HFF-Myc (cell line): ENCODE measurements at regions not wholly inside any gene's neighbourhood (a gene's known extent, or its start where the extent isn't known, plus 50 kb on each side); places are given as distances from the start of the nearest gene placed in this dataset.
"Not testable (repeated sequence)": the region's sequence is repeated elsewhere in the genome, so short reads cannot be mapped to it uniquely, and the experiment has no call there.

Source experiments
- DNase-seq: peaks from one replicate; pipeline ENCODE4 v3.0.0-alpha.2; 2011; ENCODE audit warnings: low read depth; ENCODE audit errors: extremely low read depth
- H3K4me3 ChIP-seq: replicated peaks from 2 replicates; pipeline ENCODE4 v1.5.1; 2011; ENCODE audit warnings: low read depth, mild to moderate bottlenecking, control low read depth, low read length
- CTCF ChIP-seq: IDR thresholded peaks from 2 replicates; pipeline ENCODE4 v1.5.1; 2012; ENCODE audit warnings: mild to moderate bottlenecking, low read depth, low read length, control low read depth; ENCODE audit errors: missing control alignments

- no peak for DNase-seq
- no peak for TF ChIP-seq CTCF
- H3K4me3 ChIP-seq: no peak overlapping the region
Measured at GRCh38 chr18:51490417-51490816, 292.9 kb upstream of the MEX3C start.

- no peak for TF ChIP-seq CTCF
- no peak overlapping the region for H3K4me3 ChIP-seq
- no peak for DNase-seq
Measured at GRCh38 chr18:51490860-51491259, 293.4 kb upstream of the MEX3C start.

GRCh38 chr18:51491678-51492372 lies 294.3 kb upstream of the MEX3C start:
- no peak overlapping the region for H3K4me3 ChIP-seq
- TF ChIP-seq CTCF: no peak
- no peak for DNase-seq

GRCh38 chr18:51498085-51498855 lies 300.8 kb upstream of the MEX3C start:
- TF ChIP-seq CTCF: no peak
- H3K4me3 ChIP-seq: no peak overlapping the region
- no peak for DNase-seq

GRCh38 chr18:51503351-51503750 lies 305.9 kb upstream of the MEX3C start:
- DNase-seq: no peak
- H3K4me3 ChIP-seq: no peak overlapping the region
- TF ChIP-seq CTCF: no peak

GRCh38 chr18:51506811-51507210 lies 309.3 kb upstream of the MEX3C start:
- TF ChIP-seq CTCF: no peak
- H3K4me3 ChIP-seq: no peak overlapping the region
- no peak for DNase-seq

- not testable (repeated sequence) for DNase-seq, H3K4me3 ChIP-seq
Measured at GRCh38 chr18:51508410-51508809, 310.9 kb upstream of the MEX3C start.
